GM12873 (cell line): ENCODE measurements at regions not wholly inside any gene's neighbourhood (a gene's known extent, or its start where the extent isn't known, plus 50 kb on each side); places are given as distances from the start of the nearest gene placed in this dataset.

Experiments used
- CTCF ChIP-seq: IDR thresholded peaks from 2 replicates; pipeline ENCODE4 v1.5.1; 2012; ENCODE audit warnings: low read depth, mild to moderate bottlenecking, moderate library complexity, low read length, control low read depth; ENCODE audit not compliant: insufficient read depth; ENCODE audit errors: missing control alignments

- no peak for TF ChIP-seq CTCF
Measured at GRCh38 chr4:123696687-123697086, 300.1 kb downstream of the SPRY1 start.

GRCh38 chr4:123698556-123698955 is 302.0 kb downstream of the SPRY1 start:
- TF ChIP-seq CTCF: no peak

GRCh38 chr4:123699880-123700771 is 303.5 kb downstream of the SPRY1 start:
- no peak for TF ChIP-seq CTCF

GRCh38 chr4:123701131-123701575 is 304.6 kb downstream of the SPRY1 start:
- no peak for TF ChIP-seq CTCF

GRCh38 chr4:123705419-123705818 is 308.8 kb downstream of the SPRY1 start:
- no peak for TF ChIP-seq CTCF

- no peak for TF ChIP-seq CTCF
Measured at GRCh38 chr4:123706973-123707372, 310.4 kb downstream of the SPRY1 start.

- no peak for TF ChIP-seq CTCF
Measured at GRCh38 chr4:123708902-123709301, 312.3 kb downstream of the SPRY1 start.
